Uterus (tissue), 2 donors: ENCODE measurements at regions not wholly inside any gene's neighbourhood (a gene's known extent, or its start where the extent isn't known, plus 50 kb on each side); places are given as distances from the start of the nearest gene placed in this dataset.

Experiments
- CTCF ChIP-seq, 4 experiments: fragments of 200-600 bp in 2 of 4; fragments of 450-650 bp in 2 of 4; sonication (generic) in 2 of 4; IDR thresholded peaks; one replicate each; pipeline ENCODE4 v1.5.1; 2016 to 2019; ENCODE audit warnings: antibody characterized with exemption in 4 of 4, mild to moderate bottlenecking in 2 of 4, moderate library complexity in 1 of 4
- POLR2A ChIP-seq, 2 donors: fragments of 450-650 bp; IDR thresholded peaks; one replicate each; pipeline ENCODE4 v1.6.1; 2016; ENCODE audit warnings: antibody characterized with exemption in 2 of 2, mild to moderate bottlenecking in 1 of 2, moderate library complexity in 1 of 2

DNA sequence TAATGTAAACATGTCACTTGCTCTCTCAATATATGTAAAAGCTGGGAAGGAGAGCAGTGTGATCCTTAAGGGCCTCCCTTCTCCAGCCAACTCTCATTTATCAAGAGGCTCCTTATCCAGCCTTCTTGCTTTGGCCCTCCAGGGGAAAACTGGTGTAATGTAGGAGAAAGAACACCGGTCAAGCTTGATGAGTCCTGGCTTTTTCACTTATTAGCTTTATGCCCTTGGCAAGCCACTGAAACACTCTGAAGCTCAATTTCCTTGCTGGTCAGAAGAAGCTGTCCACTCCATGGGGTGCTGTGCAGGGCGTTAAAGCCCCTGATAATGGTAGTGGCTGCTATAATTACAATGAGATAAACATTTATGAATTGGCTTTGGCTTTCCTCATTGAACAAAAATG is 251.2 kb upstream of the RBBP8 start:
- TF ChIP-seq POLR2A (IDR thresholded peaks at IDR 0.05) (no peak), CTCF (IDR thresholded peaks at IDR 0.05) (no peak)
